RKO (cell line): ENCODE measurements at regions not wholly inside any gene's neighbourhood (a gene's known extent, or its start where the extent isn't known, plus 50 kb on each side); places are given as distances from the start of the nearest gene placed in this dataset.
"Not testable (repeated sequence)": the region's sequence is repeated elsewhere in the genome, so short reads cannot be mapped to it uniquely, and the experiment has no call there.

Experiments used
- DNase-seq: peaks from one replicate; pipeline ENCODE4 v3.0.0-alpha.2; 2016; ENCODE audit warnings: low spot score

DNA sequence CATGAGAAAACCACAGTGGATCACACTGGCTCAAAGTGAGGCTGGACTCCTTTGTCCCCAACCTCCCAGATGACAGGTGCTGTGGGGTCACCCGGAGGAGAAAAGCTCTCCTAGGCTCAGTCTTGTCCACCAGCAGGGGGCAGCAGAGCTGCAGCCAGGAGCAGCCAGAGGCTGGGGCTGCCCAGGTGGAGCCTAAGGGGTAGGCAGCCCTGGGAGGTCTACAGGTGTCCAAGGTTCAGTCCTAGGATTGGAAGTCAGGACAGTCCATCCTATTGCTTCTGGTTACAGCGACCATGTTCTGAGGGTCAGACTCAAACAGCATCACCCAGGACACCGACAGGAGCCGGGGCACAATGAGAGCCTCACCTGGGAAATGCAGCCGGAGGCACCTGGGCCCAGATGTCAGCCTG, 77.6 kb upstream of the IGLL5 start:
- DNase-seq, result no peak

DNA sequence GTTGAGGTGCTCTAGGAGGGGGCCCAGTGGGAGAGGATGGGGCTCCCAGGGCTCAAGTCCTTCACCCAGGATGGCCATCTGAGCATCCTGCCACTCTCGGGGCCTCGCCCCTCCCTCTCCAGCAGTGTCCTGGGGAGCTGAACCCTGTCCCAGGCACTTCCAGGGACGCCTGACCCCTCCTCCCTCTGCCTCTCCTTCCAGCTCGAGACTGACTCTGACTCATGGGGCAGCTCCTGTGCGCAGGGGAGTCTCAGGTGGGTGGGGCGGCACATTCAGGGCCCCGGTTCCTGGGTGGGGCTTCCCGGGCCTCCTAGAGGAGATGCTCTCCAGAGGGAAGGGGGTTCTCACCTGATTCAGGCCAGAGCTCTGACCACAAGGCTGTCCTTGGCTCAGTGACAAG, 77.1 kb upstream of the IGLL5 start:
- no peak for DNase-seq

DNA sequence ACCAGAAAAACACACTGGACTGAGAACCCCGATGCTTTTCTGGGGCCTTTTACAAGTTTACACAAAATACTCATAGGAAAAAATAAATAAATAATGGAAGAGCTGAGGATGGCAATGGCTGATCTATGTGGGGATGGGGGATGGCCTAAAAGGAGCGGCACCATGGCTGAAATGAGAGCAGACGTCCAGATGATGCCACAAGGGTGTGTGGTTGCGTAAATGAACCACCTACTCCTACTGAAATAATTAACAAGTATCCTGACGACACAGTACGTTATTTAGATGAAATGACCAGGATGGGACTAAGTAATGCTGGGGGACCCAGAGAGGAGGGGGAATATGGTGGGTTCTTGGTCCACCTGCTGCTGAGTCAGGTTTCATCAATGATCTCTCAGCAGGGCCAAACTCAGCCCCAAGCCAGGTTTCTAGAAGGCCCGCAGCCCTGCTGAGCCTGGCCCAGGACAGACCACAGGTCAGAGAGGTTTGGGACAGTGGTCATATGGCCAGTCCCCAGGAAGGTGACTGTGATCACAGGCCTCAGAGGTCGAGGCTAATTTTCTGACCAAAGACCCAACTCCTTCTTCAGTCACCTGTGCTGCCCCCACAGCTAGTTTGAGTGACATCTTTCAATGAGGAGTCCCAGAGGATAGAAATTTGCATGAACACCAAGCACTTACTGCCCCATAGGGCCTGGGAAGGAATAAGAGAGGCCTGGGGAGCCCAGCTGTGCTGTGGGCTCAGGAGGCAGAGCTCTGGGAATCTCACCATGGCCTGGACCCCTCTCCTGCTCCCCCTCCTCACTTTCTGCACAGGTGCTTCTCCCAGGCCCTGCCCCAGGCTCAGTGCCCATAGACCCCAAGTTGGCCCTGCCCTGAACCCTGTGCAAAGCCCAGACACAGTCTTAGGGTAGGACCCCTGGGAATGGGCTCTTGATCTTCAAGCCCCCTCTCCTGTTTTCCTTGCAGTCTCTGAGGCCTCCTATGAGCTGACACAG, 76.3 kb upstream of the IGLL5 start:
- DNase-seq, result no peak

DNA sequence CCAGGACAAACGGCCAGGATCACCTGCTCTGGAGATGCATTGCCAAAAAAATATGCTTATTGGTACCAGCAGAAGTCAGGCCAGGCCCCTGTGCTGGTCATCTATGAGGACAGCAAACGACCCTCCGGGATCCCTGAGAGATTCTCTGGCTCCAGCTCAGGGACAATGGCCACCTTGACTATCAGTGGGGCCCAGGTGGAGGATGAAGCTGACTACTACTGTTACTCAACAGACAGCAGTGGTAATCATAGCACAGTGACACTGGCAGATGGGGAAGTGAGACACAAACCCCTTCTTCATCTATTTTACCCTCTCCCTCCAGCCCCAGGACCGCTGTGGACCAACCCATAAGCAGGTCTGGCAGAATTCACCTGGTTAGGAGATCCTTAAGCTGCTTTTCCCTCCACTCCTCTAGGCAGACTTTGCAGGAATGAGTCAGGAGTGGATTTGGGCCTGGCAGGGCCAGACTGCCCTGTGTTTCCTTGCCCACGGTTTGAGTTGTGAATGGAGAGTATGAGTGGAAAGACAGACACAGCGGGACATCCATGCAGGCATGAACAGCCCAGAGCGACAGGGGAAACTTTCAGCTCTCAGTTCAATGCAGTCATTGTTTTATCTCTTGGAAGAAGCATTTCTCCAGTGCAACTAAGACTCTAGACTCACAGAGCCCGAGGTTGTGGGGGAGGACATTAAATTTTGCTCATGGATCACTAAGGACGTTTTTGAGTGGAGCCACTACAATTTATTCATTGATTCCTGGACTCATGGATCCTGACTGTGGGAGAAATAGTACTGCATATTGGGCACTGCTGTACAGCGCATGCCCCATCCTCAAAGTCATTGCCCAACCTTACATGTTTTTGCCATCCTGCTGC, 75.3 kb upstream of the IGLL5 start:
- DNase-seq, result no peak

DNA sequence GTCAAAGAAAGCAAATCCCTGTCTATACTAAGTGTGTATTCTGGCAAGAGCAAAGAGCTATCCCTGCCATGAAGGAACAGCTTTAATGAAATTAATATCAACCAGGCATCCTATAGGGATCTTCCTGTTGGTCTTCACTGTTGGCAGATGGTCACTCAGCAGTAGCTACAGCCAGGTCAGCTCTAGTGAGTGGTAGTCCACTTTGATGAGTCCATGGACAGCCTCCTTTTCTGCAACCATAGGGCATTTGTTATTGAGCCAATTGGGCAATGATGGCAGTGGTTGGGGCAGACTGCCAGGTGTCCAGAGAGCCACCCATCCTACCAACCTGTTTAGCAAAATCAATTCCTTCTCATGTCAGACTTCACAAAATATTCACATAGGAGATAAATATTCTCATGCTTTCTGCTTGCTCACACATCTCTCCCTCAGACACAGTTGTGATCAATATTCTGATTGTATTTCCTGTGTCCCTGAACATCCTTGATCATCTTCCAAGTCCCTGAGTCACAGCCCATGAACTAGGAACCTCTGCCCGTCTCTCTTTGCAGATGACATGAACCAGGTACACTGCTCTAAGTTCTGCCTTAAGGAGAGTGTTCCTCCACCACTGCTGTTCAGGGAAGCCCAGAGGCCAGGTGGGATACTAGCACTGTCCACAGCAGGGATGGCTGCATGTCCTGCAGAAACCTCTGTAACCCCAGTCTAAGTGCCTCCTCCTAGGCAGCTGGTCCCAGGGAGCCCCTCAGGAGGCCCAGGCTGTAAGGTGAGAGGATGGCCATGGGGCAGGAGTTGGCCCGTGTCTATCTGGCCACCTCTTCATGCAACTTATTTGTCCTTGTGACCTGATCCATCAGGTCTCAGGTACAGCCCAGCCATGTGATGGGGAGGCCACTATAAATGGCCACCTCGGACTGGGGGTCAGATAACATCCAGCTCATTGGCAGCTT, 74.2 kb upstream of the IGLL5 start:
- no peak for DNase-seq

DNA sequence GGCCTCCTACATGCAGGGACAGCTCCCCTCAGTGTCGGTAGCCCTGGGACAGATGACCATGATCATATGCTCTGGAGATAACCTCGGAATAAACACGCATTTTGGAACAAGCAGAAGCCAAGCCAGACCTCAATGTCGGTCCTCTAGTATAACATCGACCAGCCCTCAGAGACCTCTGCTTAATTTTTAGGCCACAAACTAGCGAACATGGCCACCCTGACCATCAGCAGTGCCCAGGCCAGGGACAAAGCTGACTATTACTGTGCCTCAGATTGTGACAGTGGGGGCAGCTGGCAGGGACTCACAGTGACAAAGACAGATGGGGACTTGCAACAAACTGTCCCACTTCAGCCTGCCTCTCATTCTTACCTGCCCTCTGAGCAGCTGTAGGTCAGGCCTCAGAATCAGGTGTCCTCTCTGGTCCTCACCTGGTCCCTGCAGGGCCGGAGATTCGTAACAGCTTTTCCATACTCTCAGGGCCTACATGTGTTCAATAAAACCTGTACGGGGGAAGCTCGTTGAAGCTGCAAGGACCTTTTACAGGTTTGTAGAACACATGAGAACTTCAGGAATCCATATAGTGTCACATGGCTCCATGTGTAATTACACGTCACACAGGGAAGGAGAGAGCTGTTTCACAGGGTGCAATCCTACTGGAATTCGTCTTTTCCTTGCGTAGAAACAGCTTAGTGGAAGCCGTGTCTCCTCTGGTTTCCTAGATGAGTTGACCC, 72.8 kb upstream of the IGLL5 start:
- no peak for DNase-seq

DNA sequence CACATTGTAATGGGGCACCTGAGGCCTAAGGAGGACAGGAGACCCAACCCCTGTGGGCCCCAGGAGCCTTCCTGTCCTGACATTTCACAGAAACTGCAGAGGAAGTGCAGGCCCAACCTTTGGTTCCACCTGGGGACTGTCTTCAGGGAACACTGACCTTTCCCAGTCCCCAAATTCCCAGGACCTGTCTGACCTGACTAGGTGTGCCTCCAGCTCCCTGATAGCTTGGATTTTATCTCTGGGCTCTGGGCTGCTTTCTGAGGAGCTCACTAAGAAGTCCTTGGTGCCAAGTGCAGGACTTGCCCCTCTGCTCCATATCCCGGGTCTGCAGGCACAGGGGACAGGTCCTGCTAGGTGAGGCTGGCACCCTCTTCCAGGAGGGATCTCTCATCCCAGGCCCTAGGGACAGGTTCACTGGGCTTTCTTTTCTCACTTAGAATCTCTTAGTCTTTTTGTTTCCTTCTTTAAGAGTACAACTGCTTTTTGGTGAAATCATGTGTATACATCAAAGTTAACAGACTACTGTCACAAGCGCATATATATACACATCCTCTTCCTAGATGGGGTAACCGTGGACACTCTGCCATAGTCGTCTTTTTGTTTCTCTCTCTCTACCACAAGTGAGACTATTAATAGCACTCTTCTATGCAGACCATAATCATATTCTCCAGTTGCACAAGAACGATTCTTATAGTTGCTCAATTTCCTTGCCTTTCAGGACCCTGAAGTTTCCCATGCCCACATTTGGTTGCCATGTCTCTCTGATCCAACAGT, 72.0 kb upstream of the IGLL5 start:
- DNase-seq, result no peak

DNA sequence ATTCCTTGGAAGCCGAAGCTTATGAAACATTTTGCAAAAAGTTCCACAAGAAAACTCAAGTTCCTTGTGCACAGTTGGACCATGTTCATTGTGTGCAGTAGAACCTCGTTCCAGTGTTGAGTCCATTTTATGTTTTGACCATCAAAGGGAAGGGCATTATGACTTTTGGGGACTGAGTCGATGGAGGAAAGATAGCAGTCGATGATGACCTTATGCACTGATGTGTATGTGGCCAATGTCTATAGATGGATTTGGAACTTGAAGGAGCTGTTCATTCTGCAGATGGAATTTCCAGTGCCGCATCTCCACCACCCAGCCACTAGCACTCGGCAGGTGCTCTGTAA, 71.5 kb upstream of the IGLL5 start:
- no peak for DNase-seq

DNA sequence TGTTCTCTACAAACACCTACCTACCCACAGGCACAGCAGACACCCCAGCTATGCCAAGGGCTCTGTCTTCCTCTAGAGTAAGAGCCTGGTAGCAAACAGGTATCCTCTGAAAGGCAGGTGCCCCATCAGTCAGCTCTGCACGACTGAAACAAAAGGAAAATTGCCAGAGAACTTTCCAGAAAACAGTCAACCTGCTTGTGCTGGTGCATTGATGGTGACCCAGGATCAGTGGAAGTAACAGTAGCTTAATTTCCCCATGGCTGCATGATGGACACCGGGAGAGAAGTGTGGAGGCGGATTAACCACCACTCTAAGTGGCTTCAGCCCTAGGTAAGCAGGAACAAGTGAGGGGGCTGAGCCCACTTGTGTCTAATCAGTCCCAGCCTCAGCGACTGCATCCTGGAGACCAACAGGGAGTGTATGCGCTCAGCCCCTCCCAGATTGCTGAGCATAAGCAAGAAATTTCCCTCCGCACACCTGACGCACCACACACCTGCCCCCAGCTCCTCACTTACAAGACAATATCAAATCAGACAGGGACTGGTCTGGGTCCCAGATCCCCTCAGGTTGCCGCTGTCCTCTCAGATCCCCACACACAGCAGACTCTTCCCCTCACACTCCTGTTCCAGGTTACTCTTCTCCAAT, 70.7 kb upstream of the IGLL5 start:
- DNase-seq, result no peak

DNA sequence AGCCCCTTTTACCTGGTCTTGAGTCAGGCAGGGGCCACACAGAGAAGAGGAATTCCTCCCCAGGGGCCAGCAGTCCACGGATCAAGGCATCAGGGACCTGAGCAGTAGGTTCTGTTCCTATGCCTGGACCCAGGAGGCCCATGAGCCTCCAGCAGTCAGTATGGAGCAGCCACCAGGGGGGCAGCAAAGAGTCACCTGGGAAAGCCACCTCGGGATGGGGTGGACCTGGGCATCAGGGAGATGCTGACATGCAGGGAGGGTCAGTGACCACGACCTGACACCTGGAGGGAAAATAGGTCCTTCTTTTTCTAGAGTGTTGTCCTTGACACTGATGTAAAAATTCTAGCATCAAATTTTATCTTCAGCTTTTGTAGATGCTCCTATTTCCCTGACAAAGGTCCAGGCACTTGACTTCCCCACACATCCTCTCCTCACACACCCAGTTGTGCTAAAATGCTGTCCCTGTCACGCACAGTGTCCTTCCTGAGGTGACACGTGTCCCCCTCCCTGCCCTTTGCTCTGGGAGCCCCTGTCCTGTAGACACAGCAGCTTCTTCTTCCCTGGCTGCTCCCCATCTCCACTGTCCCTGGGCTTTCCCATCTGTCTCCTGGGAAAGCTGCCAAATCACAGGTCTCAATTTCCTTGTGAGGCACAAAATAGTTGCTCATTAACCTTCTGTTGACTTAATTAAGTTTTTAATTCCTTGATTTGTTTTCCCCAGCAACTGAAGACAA, 70.0 kb upstream of the IGLL5 start:
- DNase-seq, result no peak

DNA sequence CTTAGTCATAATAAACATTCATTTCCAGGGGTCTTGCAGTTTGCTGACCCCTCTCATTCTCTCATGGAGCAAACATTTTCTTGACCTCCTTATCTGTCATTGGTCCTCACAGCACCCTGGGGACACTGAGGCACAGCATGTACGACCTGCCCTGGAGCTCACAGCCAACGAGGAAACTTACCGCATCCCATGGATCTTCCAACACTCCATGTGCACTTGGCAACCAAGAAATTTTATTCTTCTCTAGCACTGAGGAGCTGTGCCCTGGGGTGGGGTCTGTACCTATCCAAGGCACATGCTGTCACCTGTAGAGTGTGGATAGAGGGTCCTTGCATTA, 69.4 kb upstream of the IGLL5 start:
- DNase-seq, result no peak

DNA sequence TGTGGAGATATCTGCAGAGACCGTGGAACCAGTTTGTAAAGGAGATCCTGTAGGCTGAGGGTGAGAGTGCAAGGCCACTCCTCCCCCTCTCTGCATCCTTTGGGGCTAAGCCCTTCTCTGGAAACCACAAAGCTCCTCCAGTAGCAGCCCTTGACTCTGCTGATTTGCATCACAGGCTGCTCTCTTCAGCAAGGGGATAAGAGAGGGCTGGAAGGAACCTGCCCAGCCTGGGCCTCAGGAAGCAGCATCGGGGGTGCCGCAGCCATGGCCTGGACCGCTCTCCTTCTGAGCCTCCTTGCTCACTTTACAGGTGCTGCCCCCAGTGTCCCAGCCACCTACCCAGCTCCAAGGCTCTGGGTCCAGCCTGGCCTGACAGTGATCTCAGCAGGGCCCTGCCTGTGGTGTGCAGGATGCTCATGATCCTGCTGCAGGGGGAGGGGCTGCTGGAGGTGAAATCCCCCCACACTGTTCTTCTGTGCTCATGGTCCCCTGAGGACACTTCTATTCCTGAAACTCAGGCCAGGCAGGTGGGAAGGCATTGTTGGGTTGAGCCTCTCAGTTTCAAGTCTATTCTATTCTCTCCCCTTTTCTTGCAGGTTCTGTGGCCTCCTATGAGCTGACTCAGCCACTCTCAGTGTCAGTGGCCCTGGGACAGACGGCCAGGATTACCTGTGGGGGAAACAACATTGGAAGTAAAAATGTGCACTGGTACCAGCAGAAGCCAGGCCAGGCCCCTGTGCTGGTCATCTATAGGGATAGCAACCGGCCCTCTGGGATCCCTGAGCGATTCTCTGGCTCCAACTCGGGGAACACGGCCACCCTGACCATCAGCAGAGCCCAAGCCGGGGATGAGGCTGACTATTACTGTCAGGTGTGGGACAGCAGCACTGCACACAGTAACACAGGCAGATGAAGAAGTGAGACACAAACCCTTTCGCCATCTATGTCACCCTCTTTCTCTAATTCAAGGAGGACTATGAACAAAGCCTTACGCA, 68.5 kb upstream of the IGLL5 start:
- DNase-seq, result no peak

DNA sequence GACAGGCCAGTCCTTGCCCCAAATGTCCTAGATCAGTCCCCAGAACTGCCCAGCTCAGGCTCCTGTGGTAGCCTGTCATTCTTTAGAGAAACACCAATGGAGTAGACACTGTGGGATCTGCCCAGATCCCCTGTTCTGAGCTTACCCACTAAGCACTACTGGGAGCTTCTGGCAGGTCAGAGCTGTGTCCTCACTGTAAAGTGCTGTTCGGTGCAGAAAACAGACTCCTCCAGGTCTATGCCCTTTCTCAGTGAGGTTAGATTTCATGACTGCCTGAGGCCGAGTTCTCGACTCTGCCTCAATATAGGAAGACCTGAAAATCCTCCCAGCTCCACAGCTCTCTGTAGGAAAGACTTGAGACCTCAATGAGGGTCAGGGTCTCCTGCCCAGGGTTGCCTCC, 67.5 kb upstream of the IGLL5 start:
- DNase-seq, result no peak

DNA sequence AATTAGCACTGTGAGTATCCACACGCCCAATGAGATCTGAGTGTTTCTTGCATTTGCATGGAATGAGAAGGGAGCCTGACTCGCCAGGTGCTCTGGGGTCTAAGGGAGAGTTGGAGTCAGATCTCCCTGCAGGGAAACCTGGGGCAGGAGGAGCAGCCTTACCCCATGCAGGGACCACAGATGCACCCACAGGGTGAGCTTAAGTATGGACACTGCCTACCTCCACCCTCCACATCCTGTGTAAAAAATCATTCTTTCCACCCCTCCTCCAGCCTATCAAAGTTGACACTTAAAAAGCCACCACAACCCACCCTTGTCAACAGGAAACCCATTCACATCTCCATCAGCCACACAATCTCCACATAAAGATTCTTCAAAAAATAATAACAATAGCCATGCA, 67.0 kb upstream of the IGLL5 start:
- no peak for DNase-seq

DNA sequence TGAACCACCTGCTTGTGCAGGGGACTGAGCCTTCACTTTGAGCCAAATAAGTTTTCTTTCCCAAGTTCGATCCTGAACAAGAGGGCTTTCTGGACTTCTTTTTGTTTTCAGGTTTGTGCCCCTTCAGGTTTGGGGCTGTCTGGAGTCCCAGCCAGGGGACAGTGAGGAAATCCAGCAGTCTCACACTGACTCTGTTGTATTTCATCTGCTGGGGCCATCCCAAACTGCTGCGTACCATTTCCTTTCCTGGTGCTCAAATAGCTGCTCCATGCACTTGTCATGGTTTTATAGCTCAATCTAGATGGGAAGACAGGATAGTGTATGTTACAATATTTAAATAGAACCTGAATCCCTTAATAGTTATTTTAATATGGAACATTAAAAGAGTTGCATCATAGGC, 66.3 kb upstream of the IGLL5 start:
- DNase-seq, result no peak

DNA sequence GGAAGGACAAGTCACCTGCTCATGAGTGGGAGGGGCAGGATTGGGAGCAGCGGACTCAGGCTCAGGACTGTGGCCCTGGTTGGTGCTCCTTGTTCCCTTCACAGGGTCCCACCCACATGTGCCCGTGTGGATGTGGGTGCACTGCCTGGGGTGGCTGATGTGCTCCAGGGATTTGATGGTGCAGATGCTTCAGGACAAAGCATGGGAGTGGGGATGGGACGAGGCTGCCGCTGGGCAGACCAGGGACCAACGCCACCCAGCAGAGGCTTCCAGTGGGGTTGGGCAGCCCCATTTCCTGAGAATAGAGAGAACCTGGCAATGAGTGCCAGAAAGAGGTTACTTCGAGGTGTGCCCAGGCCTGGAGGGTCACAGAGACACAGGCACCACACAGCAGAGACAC, 65.5 kb upstream of the IGLL5 start:
- no peak for DNase-seq

DNA sequence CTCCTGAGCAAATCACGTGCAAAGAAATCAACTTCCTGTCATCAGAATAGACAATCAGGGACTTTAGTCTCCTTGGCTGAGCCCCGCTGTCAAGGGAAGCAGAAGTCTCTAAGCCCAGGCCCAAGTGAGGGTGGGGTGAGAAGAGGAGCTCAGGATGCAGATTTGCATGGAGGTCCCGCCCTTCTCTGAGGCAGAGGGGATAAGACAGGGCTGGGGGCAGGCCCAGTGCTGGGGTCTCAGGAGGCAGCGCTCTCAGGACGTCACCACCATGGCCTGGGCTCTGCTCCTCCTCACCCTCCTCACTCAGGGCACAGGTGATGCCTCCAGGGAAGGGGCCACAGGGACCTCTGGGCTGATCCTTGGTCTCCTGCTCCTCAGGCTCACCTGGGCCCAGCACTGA, 65.1 kb upstream of the IGLL5 start:
- not testable (repeated sequence) for DNase-seq

DNA sequence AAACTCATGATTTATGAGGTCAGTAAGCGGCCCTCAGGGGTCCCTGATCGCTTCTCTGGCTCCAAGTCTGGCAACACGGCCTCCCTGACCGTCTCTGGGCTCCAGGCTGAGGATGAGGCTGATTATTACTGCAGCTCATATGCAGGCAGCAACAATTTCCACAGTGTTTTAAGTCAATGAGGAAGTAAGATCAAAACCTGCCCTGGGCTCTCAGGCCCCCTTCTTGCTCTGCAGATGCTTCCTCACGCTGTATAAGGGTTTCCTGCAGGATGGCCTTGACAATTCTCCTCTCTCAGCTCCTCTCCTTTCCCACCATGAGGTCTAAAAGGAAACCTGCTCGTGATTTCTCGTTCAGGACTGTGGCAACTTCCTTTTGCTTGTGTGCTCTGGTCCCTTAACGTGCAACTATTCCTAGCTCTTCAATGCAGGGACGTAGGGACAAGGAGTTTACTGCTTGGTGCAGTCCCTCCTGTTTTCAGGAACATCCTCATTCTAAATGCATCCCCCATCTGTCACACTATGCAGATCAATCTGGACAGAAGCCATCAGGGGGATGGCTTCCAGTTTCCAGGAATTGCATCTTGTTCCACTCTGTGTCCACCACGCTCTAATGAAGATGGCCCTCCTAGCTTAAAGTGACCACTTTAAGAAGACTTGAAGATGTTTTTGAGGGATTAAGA, 64.3 kb upstream of the IGLL5 start:
- DNase-seq, result no peak
